SK-N-MC (cell line): ENCODE measurements at regions not wholly inside any gene's neighbourhood (a gene's known extent, or its start where the extent isn't known, plus 50 kb on each side); places are given as distances from the start of the nearest gene placed in this dataset.
A peak's percentile ranks its signal among the peaks of the same experiment; 100 is the strongest.

Experiments
- DNase-seq: peaks from one replicate; pipeline ENCODE4 v3.0.0-alpha.2; 2011; ENCODE audit warnings: low read depth, low spot score
- H3K27ac ChIP-seq: fragments of 200-600 bp; sonication (generic); 2 replicates; pipeline ENCODE4 v1.5.1; 2016; ENCODE audit warnings: mixed run types
- H3K36me3 ChIP-seq: fragments of 200-600 bp; sonication (generic); 2 replicates; pipeline ENCODE4 v1.6.1; 2017; ENCODE audit warnings: antibody characterized with exemption, low read length, mixed read lengths; ENCODE audit not compliant: insufficient read depth
- H3K4me3 ChIP-seq: fragments of 200-600 bp; sonication (generic); 2 replicates; pipeline ENCODE4 v1.5.1; 2016
- H3K9ac ChIP-seq: fragments of 200-600 bp; sonication (generic); 2 replicates; pipeline ENCODE4 v1.8.0; 2017; ENCODE audit warnings: mixed run types, mixed read lengths; ENCODE audit not compliant: insufficient read length
- H3K9me3 ChIP-seq: fragments of 200-600 bp; sonication (generic); 2 replicates; pipeline ENCODE4 v1.6.1; 2017; ENCODE audit warnings: low read depth, mild to moderate bottlenecking, antibody characterized with exemption, low read length, moderate library complexity, mixed read lengths
- EZH2 ChIP-seq: fragments of 200-600 bp; sonication (generic); IDR thresholded peaks from one replicate; pipeline ENCODE4 v1.6.1; 2017; ENCODE audit warnings: antibody characterized with exemption
- FOXP2 ChIP-seq: optimal IDR thresholded peaks from 2 replicates; pipeline ENCODE3; 2011; ENCODE audit warnings: mild to moderate bottlenecking, moderate library complexity; ENCODE audit not compliant: insufficient read depth; ENCODE audit errors: extremely low read length, control extremely low read depth
- POLR2AphosphoS5 ChIP-seq: IDR thresholded peaks from 2 replicates; pipeline ENCODE4 v1.6.1; 2012; ENCODE audit warnings: mild to moderate bottlenecking, low read depth, low read length, borderline replicate concordance

GRCh38 chr2:65639156-65639864 lies 206.9 kb upstream of the SPRED2 start:
- H3K36me3 ChIP-seq, result no peaks in the 10 kb centered on the region
- no peak for DNase-seq
- TF ChIP-seq POLR2AphosphoS5, result no peak
- H3K4me3 ChIP-seq, result no peak overlapping the region
- peak overlapping the region; percentile 92 for H3K27ac ChIP-seq
- H3K9ac ChIP-seq, result peak overlapping the region; percentile 46
- no peaks in the 10 kb centered on the region for H3K9me3 ChIP-seq

GRCh38 chr2:65638443-65638842 lies 206.0 kb upstream of the SPRED2 start:
- no peaks in the 10 kb centered on the region for H3K9me3 ChIP-seq
- no peaks in the 10 kb centered on the region for H3K36me3 ChIP-seq
- H3K4me3 ChIP-seq, result 0 out of 2 replicates have a peak overlapping the region, but pooled peaks have one; percentile 9
- peak overlapping the region; percentile 13 for H3K9ac ChIP-seq
- TF ChIP-seq FOXP2, result no peak
- TF ChIP-seq EZH2, result no peak
- DNase-seq, result no peak
- H3K27ac ChIP-seq, result peak overlapping the region; percentile 92

- Histone ChIP-seq H3K27ac (peak overlapping the region; percentile 92), H3K36me3 (no peaks in the 10 kb centered on the region), H3K4me3 (peak overlapping the region; percentile 48), H3K9me3 (no peaks in the 10 kb centered on the region), H3K9ac (peak overlapping the region; percentile 49)
- no peak for DNase-seq
- TF ChIP-seq FOXP2 (no peak), POLR2AphosphoS5 (no peak), EZH2 (no peak)
These were observed 204.5 kb upstream of the SPRED2 start for GRCh38 chr2:65636813-65637483.

GRCh38 chr2:65636024-65636423 lies 203.6 kb upstream of the SPRED2 start:
- no peak for DNase-seq
- H3K9me3 ChIP-seq, result no peaks in the 10 kb centered on the region
- TF ChIP-seq EZH2 (no peak), POLR2AphosphoS5 (no peak), FOXP2 (no peak)
- H3K27ac ChIP-seq, result peak overlapping the region; percentile 92
- H3K4me3 ChIP-seq, result peak overlapping the region; percentile 48
- H3K36me3 ChIP-seq, result no peaks in the 10 kb centered on the region
- H3K9ac ChIP-seq, result peak overlapping the region; percentile 49

- no peak overlapping the region for H3K9ac ChIP-seq
- H3K9me3 ChIP-seq, result no peaks in the 10 kb centered on the region
- DNase-seq, result no peak
- no peak overlapping the region for H3K27ac ChIP-seq
- no peaks in the 10 kb centered on the region for H3K36me3 ChIP-seq
- H3K4me3 ChIP-seq, result no peak overlapping the region
- TF ChIP-seq POLR2AphosphoS5 (no peak), EZH2 (no peak), FOXP2 (no peak)
These were observed 201.9 kb upstream of the SPRED2 start for GRCh38 chr2:65634304-65634703.

GRCh38 chr2:65630643-65631042 lies 198.2 kb upstream of the SPRED2 start:
- H3K9ac ChIP-seq, result no peak overlapping the region
- DNase-seq, result no peak
- TF ChIP-seq EZH2, result no peak
- H3K9me3 ChIP-seq, result no peaks in the 10 kb centered on the region
- H3K4me3 ChIP-seq, result no peak overlapping the region
- no peak overlapping the region for H3K27ac ChIP-seq
- H3K36me3 ChIP-seq, result no peaks in the 10 kb centered on the region

GRCh38 chr2:65628156-65628555 lies 195.8 kb upstream of the SPRED2 start:
- Histone ChIP-seq H3K9me3 (no peaks in the 10 kb centered on the region), H3K36me3 (no peaks in the 10 kb centered on the region), H3K27ac (no peak overlapping the region), H3K4me3 (no peak overlapping the region), H3K9ac (no peak overlapping the region)
- TF ChIP-seq POLR2AphosphoS5, result no peak
- no peak for TF ChIP-seq EZH2
- no peak for TF ChIP-seq FOXP2
- no peak for DNase-seq

GRCh38 chr2:65626831-65627230 lies 194.4 kb upstream of the SPRED2 start:
- Histone ChIP-seq H3K27ac (peak overlapping the region; percentile 91; the same call in 1 of the 2 replicates), H3K9me3 (no peaks in the 10 kb centered on the region), H3K36me3 (no peaks in the 10 kb centered on the region), H3K4me3 (no peak overlapping the region), H3K9ac (no peak overlapping the region)
- TF ChIP-seq POLR2AphosphoS5 (no peak), FOXP2 (no peak), EZH2 (no peak)
- no peak for DNase-seq

- H3K27ac ChIP-seq, result peak overlapping the region; percentile 91
- no peak overlapping the region for H3K4me3 ChIP-seq
- no peaks in the 10 kb centered on the region for H3K36me3 ChIP-seq
- H3K9me3 ChIP-seq, result no peaks in the 10 kb centered on the region
- DNase-seq, result no peak
- no peak for TF ChIP-seq FOXP2
- no peak for TF ChIP-seq POLR2AphosphoS5
- no peak for TF ChIP-seq EZH2
- H3K9ac ChIP-seq, result no peak overlapping the region
These were observed 193.6 kb upstream of the SPRED2 start for GRCh38 chr2:65625982-65626381.
